ENCODE measurements at regions not wholly inside any gene's neighbourhood (a gene's known extent, or its start where the extent isn't known, plus 50 kb on each side); places are given as distances from the start of the nearest gene placed in this dataset.
"Not testable (repeated sequence)": the region's sequence is repeated elsewhere in the genome, so short reads cannot be mapped to it uniquely, and the experiment has no call there.

GRCh38 chr6:140538926-140539325 lies 1164.5 kb upstream of the CITED2 start:
- no peak for ATAC-seq (ENCODE audit: poor library complexity)
- no peak for DNase-seq
- intact Hi-C loops (cut with DNase I), result no loop called here

- intact Hi-C loops (cut with DNase I), result no loop called here
- no peak for DNase-seq
These were observed 1163.6 kb upstream of the CITED2 start for GRCh38 chr6:140537834-140538705.

GRCh38 chr6:140537211-140537610 lies 1162.8 kb upstream of the CITED2 start:
- intact Hi-C loops (cut with DNase I), result no loop called here
- peak; percentile 38 for ATAC-seq (ENCODE audit: poor library complexity)
- no peak for DNase-seq

More at GRCh38 chr6:140537834-140538705, 1163.6 kb upstream of the CITED2 start:
- peak; percentile 89 for ATAC-seq (ENCODE audit: poor library complexity)

GRCh38 chr6:140535511-140535910 lies 1161.1 kb upstream of the CITED2 start:
- ATAC-seq (ENCODE audit: poor library complexity) (no peak), DNase-seq (no peak)
- intact Hi-C loops (cut with DNase I), result no loop called here

GRCh38 chr6:140533526-140533925 lies 1159.1 kb upstream of the CITED2 start:
- no peak for ATAC-seq (ENCODE audit: poor library complexity)
- intact Hi-C loops (cut with DNase I), result no loop called here
- DNase-seq, result no peak

GRCh38 chr6:140504776-140505175 lies 1130.3 kb upstream of the CITED2 start:
- DNase-seq (no peak), ATAC-seq (ENCODE audit: poor library complexity) (no peak)
- intact Hi-C loops (cut with DNase I), result no loop called here

GRCh38 chr6:140500849-140501248 lies 1126.4 kb upstream of the CITED2 start:
- ATAC-seq (ENCODE audit: poor library complexity), result no peak
- intact Hi-C loops (cut with DNase I), result no loop called here
- DNase-seq, result no peak

- DNase-seq (no peak), ATAC-seq (ENCODE audit: poor library complexity) (no peak)
- intact Hi-C loops (cut with DNase I), result no loop called here
These were observed 1125.2 kb upstream of the CITED2 start for GRCh38 chr6:140499607-140500006.

- DNase-seq, result no peak
- intact Hi-C loops (cut with DNase I), result no loop called here
- ATAC-seq (ENCODE audit: poor library complexity), result no peak
These were observed 1120.1 kb upstream of the CITED2 start for GRCh38 chr6:140494321-140495108.

GRCh38 chr6:140493470-140493869 lies 1119.0 kb upstream of the CITED2 start:
- DNase-seq; ATAC-seq (ENCODE audit: poor library complexity); intact Hi-C loops (cut with DNase I): not testable (repeated sequence)

- DNase-seq (no peak), ATAC-seq (ENCODE audit: poor library complexity) (no peak)
- intact Hi-C loops (cut with DNase I), result no loop called here
These were observed 1115.6 kb upstream of the CITED2 start for GRCh38 chr6:140490081-140490480.

GRCh38 chr6:140487586-140487985 lies 1113.1 kb upstream of the CITED2 start:
- intact Hi-C loops (cut with DNase I), result no loop called here
- ATAC-seq (ENCODE audit: poor library complexity) (no peak), DNase-seq (no peak)

GRCh38 chr6:140486450-140487361 lies 1112.3 kb upstream of the CITED2 start:
- ATAC-seq (ENCODE audit: poor library complexity), result no peak
- DNase-seq, result no peak
- intact Hi-C loops (cut with DNase I), result no loop called here

- DNase-seq (no peak), ATAC-seq (ENCODE audit: poor library complexity) (peak; percentile 61)
- intact Hi-C loops (cut with DNase I), result no loop called here
These were observed 1111.4 kb upstream of the CITED2 start for GRCh38 chr6:140485740-140486449.

GRCh38 chr6:140480852-140481251 lies 1106.4 kb upstream of the CITED2 start:
- ATAC-seq (ENCODE audit: poor library complexity), result peak; percentile 87
- intact Hi-C loops (cut with DNase I), result no loop called here
- no peak for DNase-seq

GRCh38 chr6:140478631-140479030 lies 1104.2 kb upstream of the CITED2 start:
- DNase-seq (no peak), ATAC-seq (ENCODE audit: poor library complexity) (no peak)

GRCh38 chr6:140475086-140475485 lies 1100.6 kb upstream of the CITED2 start:
- ATAC-seq (ENCODE audit: poor library complexity) (no peak), DNase-seq (no peak)
- intact Hi-C loops (cut with DNase I), result no loop called here

More at GRCh38 chr6:140478631-140479030, 1104.2 kb upstream of the CITED2 start:
- intact Hi-C loops (cut with DNase I), result no loop called here

- DNase-seq, result no peak
- intact Hi-C loops (cut with DNase I), result no loop called here
- ATAC-seq (ENCODE audit: poor library complexity), result no peak
These were observed 1090.3 kb upstream of the CITED2 start for GRCh38 chr6:140464720-140465119.
